OCI-LY1 (cell line): ENCODE measurements at regions not wholly inside any gene's neighbourhood (a gene's known extent, or its start where the extent isn't known, plus 50 kb on each side); places are given as distances from the start of the nearest gene placed in this dataset.

Experiments
- H2AFZ ChIP-seq: fragments of 200-600 bp; sonication (generic), shearing (Covaris generic); 2 replicates; pipeline ENCODE4 v1.6.0; 2014; ENCODE audit warnings: antibody characterized with exemption, mild to moderate bottlenecking, low read length
- H3F3A ChIP-seq: fragments of 200-600 bp; sonication (generic), shearing (Covaris generic); 2 replicates; pipeline ENCODE4 v1.6.0; 2014; ENCODE audit warnings: mild to moderate bottlenecking, antibody characterized with exemption, low read length, moderate library complexity; ENCODE audit not compliant: insufficient read depth
- H3K27ac ChIP-seq: fragments of 200-600 bp; sonication (generic); 2 replicates; pipeline ENCODE4 v1.5.1; 2014; ENCODE audit warnings: low read length, mixed run types, mild to moderate bottlenecking, low read depth; ENCODE audit not compliant: poor library complexity, severe bottlenecking
- H3K27me3 ChIP-seq: fragments of 200-600 bp; sonication (generic); 2 replicates; pipeline ENCODE4 v1.6.0; 2014; ENCODE audit warnings: antibody characterized with exemption, mild to moderate bottlenecking, low read length, moderate library complexity; ENCODE audit not compliant: insufficient read depth
- H3K36me3 ChIP-seq: fragments of 200-600 bp; sonication (generic); 2 replicates; pipeline ENCODE4 v1.6.1; 2014; ENCODE audit warnings: mild to moderate bottlenecking, antibody characterized with exemption, low read length, moderate library complexity, mixed read lengths; ENCODE audit not compliant: insufficient read depth
- H3K4me1 ChIP-seq: fragments of 200-600 bp; sonication (generic); 2 replicates; pipeline ENCODE4 v1.5.1; 2014; ENCODE audit warnings: mild to moderate bottlenecking, low read length, moderate library complexity; ENCODE audit not compliant: insufficient read depth, severe bottlenecking
- H3K4me2 ChIP-seq: fragments of 200-600 bp; sonication (generic), shearing (Covaris generic); 2 replicates; pipeline ENCODE4 v1.6.1; 2014; ENCODE audit warnings: low read length
- H3K4me3 ChIP-seq: fragments of 200-600 bp; sonication (generic); 2 replicates; pipeline ENCODE4 v1.5.1; 2014; ENCODE audit warnings: low read length, low read depth, mild to moderate bottlenecking, mixed read lengths; ENCODE audit not compliant: poor library complexity, severe bottlenecking
- H3K79me2 ChIP-seq: fragments of 200-600 bp; shearing (Covaris generic); 2 replicates; pipeline ENCODE4 v1.6.1; 2016; ENCODE audit warnings: mixed run types, low read length, mixed read lengths; ENCODE audit not compliant: insufficient read depth
- H3K9ac ChIP-seq: fragments of 200-600 bp; sonication (generic), shearing (Covaris generic); 2 replicates; pipeline ENCODE4 v1.6.1; 2014; ENCODE audit warnings: mild to moderate bottlenecking, low read length, mixed read lengths
- H3K9me2 ChIP-seq: fragments of 200-600 bp; sonication (generic), shearing (Covaris generic); 2 replicates; pipeline ENCODE4 v1.6.1; 2014; ENCODE audit warnings: low read depth, mild to moderate bottlenecking, low read length, mixed read lengths
- H3K9me3 ChIP-seq: fragments of 200-600 bp; shearing (Covaris generic); 2 replicates; pipeline ENCODE4 v1.6.1; 2014; ENCODE audit warnings: low read length, mixed read lengths
- H4K20me1 ChIP-seq: fragments of 200-600 bp; sonication (generic), shearing (Covaris generic); 2 replicates; pipeline ENCODE4 v1.6.0; 2016; ENCODE audit warnings: mild to moderate bottlenecking, low read length; ENCODE audit not compliant: insufficient read depth
- EZH2 ChIP-seq: fragments of 200-600 bp; sonication (generic), shearing (Covaris generic); IDR thresholded peaks from 2 replicates; pipeline ENCODE4 v1.8.0; 2017; ENCODE audit warnings: borderline replicate concordance, mixed run types, mild to moderate bottlenecking, antibody characterized with exemption, low read length, moderate library complexity, mixed read lengths
- TF ChIP-seq, protein P1 (sequence below): fragments of 200-600 bp; sonication (generic), shearing (Covaris generic); IDR thresholded peaks from 2 replicates; pipeline ENCODE4 v1.5.1; 2017; ENCODE audit warnings: mild to moderate bottlenecking, antibody characterized with exemption, low read length, moderate library complexity, mixed read lengths

DNA sequence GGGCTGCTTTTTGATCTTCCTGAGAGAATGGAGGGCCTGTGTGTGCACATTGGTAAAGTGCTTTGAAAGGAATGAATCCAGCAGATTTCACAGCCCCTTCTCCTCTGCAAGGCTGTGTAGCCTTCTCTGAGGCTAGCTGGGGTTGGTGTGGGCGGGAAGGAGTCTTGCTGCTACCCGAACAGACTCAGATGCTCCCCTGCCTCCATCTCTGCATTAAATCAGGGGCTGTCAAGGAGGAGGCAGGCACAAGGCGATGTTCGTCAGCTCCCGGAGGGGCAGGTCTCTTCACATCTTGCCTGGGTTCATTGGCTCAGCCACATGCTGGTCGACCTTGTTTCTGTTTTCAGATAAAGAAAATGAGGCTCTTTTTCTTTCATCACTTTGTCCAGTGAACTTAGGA, 291.5 kb upstream of the SULF2 start:
- Histone ChIP-seq H3K4me2 (no peak overlapping the region), H3K4me1 (no peaks in the 10 kb centered on the region), H3K79me2 (no peaks in the 10 kb centered on the region), H3K9ac (no peak overlapping the region), H3K9me3 (no peaks in the 10 kb centered on the region), H3K9me2 (no peaks in the 10 kb centered on the region), H3K27ac (no peak overlapping the region), H3K4me3 (no peak overlapping the region), H2AFZ (no peak overlapping the region), H3F3A (no peaks in the 10 kb centered on the region), H3K36me3 (no peaks in the 10 kb centered on the region), H3K27me3 (no peaks in the 10 kb centered on the region), H4K20me1 (no peaks in the 10 kb centered on the region)
- TF ChIP-seq EZH2, result no peak
- TF ChIP-seq, protein P1, sequence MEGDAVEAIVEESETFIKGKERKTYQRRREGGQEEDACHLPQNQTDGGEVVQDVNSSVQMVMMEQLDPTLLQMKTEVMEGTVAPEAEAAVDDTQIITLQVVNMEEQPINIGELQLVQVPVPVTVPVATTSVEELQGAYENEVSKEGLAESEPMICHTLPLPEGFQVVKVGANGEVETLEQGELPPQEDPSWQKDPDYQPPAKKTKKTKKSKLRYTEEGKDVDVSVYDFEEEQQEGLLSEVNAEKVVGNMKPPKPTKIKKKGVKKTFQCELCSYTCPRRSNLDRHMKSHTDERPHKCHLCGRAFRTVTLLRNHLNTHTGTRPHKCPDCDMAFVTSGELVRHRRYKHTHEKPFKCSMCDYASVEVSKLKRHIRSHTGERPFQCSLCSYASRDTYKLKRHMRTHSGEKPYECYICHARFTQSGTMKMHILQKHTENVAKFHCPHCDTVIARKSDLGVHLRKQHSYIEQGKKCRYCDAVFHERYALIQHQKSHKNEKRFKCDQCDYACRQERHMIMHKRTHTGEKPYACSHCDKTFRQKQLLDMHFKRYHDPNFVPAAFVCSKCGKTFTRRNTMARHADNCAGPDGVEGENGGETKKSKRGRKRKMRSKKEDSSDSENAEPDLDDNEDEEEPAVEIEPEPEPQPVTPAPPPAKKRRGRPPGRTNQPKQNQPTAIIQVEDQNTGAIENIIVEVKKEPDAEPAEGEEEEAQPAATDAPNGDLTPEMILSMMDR, result no peak

DNA sequence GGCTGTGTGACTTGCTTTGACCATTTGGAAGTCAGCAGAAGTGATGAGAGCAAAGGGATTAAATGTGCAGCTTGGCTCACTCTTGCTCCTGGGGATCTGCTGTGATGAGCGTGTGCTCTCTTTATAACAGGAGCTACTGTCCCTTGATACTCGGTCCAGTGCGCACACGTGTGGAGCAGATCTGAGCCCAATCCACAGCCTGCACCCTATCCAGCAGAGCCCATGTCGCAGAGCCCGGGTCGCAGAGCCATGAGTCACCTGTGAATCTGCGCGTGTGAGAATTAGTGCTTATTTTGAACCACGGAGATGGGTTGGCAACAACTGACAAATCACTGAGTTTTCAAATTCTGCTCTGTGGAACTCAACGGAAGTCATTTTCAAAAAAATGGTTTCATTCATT, 291.0 kb upstream of the SULF2 start:
- H3K4me1 ChIP-seq, result no peaks in the 10 kb centered on the region
- no peaks in the 10 kb centered on the region for H3K36me3 ChIP-seq
- no peak overlapping the region for H3K4me2 ChIP-seq
- H3K79me2 ChIP-seq, result no peaks in the 10 kb centered on the region
- H3K4me3 ChIP-seq, result no peak overlapping the region
- no peak overlapping the region for H3K9ac ChIP-seq
- no peaks in the 10 kb centered on the region for H3K27me3 ChIP-seq
- no peaks in the 10 kb centered on the region for H3F3A ChIP-seq
- no peaks in the 10 kb centered on the region for H4K20me1 ChIP-seq
- H3K9me3 ChIP-seq, result no peaks in the 10 kb centered on the region
- H3K27ac ChIP-seq, result no peak overlapping the region
- no peak overlapping the region for H2AFZ ChIP-seq
- no peaks in the 10 kb centered on the region for H3K9me2 ChIP-seq
- TF ChIP-seq, protein P1, result no peak
- no peak for TF ChIP-seq EZH2

DNA sequence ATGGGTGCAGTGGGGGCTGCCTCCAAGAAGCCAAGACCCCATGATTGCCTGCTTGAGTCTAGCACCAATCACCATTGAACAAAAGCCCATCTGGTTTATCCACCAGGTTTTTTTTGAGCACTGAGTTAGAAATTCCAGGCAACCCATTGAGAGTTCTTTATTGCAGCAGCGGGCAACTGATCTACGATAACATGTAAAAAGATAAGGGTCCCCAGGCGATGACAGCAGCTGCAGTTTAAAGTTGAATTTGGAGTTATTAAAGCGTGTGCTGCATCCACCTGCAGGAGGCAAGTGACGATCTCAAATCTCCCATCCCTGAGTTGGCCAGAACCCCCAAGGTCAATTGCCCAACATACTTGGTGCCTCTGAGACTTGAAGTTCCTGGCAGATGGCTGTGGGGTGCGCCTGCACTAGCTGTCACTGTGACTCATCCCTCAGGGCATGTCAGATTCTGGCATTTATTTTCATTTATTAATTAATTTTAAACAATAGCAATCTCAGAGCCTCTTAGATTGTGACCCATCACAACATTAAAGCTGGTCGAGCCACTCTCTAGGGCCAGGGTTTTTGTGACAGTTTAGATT, 290.4 kb upstream of the SULF2 start:
- TF ChIP-seq, protein P1, result no peak
- no peak for TF ChIP-seq EZH2
- no peak overlapping the region for H2AFZ ChIP-seq

More for the DNA sequence above, 290.4 kb upstream of the SULF2 start:
- no peaks in the 10 kb centered on the region for H3K9me3 ChIP-seq
- H3K4me2 ChIP-seq, result no peak overlapping the region
- no peak overlapping the region for H3K9ac ChIP-seq
- H3F3A ChIP-seq, result no peaks in the 10 kb centered on the region
- no peaks in the 10 kb centered on the region for H4K20me1 ChIP-seq
- H3K27me3 ChIP-seq, result no peaks in the 10 kb centered on the region
- no peaks in the 10 kb centered on the region for H3K4me1 ChIP-seq
- H3K4me3 ChIP-seq, result no peak overlapping the region
- no peaks in the 10 kb centered on the region for H3K79me2 ChIP-seq
- no peaks in the 10 kb centered on the region for H3K9me2 ChIP-seq
- no peak overlapping the region for H3K27ac ChIP-seq
- H3K36me3 ChIP-seq, result no peaks in the 10 kb centered on the region
